ENCODE measurements at regions not wholly inside any gene's neighbourhood (a gene's known extent, or its start where the extent isn't known, plus 50 kb on each side); places are given as distances from the start of the nearest gene placed in this dataset.

GRCh38 chr3:15942936-15943335, 145.2 kb upstream of the ANKRD28 start:
- Mint-ChIP-seq H3K4me1 (peaks cover 2% of the 10 kb centered on the region), H3K27me3 (peaks cover 9% of the 10 kb centered on the region), H3K4me3 (no peak overlapping the region), H3K27ac (no peak overlapping the region), H3K36me3 (ENCODE audit: low read depth) (no peaks in the 10 kb centered on the region), H3K9me3 (peaks cover 24% of the 10 kb centered on the region)
- intact Hi-C loops (cut with micrococcal nuclease), result no loop called here
- DNase-seq, result no peak

- peaks cover 12% of the 10 kb centered on the region for H3K27me3 Mint-ChIP-seq
- H3K27ac Mint-ChIP-seq, result no peak overlapping the region
- DNase-seq, result no peak
- peaks cover 4% of the 10 kb centered on the region for H3K9me3 Mint-ChIP-seq
- H3K4me1 Mint-ChIP-seq, result peaks cover 2% of the 10 kb centered on the region
- no peaks in the 10 kb centered on the region for H3K36me3 Mint-ChIP-seq (ENCODE audit: low read depth)
- intact Hi-C loops (cut with micrococcal nuclease), result no loop called here
- H3K4me3 Mint-ChIP-seq, result no peak overlapping the region
Observed at GRCh38 chr3:15948388-15948787, 150.6 kb upstream of the ANKRD28 start.

GRCh38 chr3:15952543-15953175, 154.9 kb upstream of the ANKRD28 start:
- DNase-seq, result no peak
- no peak overlapping the region for H3K27ac Mint-ChIP-seq
- no peaks in the 10 kb centered on the region for H3K36me3 Mint-ChIP-seq (ENCODE audit: low read depth)
- peaks cover 8% of the 10 kb centered on the region for H3K27me3 Mint-ChIP-seq
- H3K4me1 Mint-ChIP-seq, result no peaks in the 10 kb centered on the region
- intact Hi-C loops (cut with micrococcal nuclease), result no loop called here
- no peak overlapping the region for H3K4me3 Mint-ChIP-seq
- no peaks in the 10 kb centered on the region for H3K9me3 Mint-ChIP-seq

DNA sequence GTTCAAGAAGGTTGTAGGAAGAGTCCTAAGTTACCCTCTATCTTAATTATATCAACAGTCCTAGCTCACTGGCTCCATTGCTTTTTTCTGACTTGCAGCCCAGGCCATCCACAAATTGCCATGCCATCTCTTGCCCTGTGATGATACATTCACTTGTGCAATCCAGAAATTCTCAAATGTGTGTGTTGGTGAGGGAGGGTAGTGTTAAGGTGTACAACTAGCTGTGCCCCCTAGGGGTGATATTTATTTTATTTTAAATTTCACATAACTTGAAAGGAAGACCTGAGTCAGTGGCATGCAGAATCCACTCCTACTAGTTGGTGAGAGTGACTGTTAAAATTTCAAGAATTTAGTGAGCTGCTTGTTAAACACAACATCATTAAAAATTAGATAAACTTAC, 156.1 kb upstream of the ANKRD28 start:
- H3K36me3 Mint-ChIP-seq (ENCODE audit: low read depth), result no peaks in the 10 kb centered on the region
- H3K27ac Mint-ChIP-seq, result no peak overlapping the region
- intact Hi-C loops (cut with micrococcal nuclease), result no loop called here

GRCh38 chr3:15955968-15956367, 158.2 kb upstream of the ANKRD28 start:
- H3K27me3 Mint-ChIP-seq, result no peaks in the 10 kb centered on the region
- intact Hi-C loops (cut with micrococcal nuclease), result no loop called here
- H3K4me1 Mint-ChIP-seq, result no peaks in the 10 kb centered on the region

More for the DNA sequence above, 156.1 kb upstream of the ANKRD28 start:
- Mint-ChIP-seq H3K9me3 (no peaks in the 10 kb centered on the region), H3K27me3 (peaks cover 8% of the 10 kb centered on the region), H3K4me1 (no peaks in the 10 kb centered on the region), H3K4me3 (no peak overlapping the region)
- DNase-seq, result no peak

GRCh38 chr3:15958692-15959433, 161.1 kb upstream of the ANKRD28 start:
- no peaks in the 10 kb centered on the region for H3K9me3 Mint-ChIP-seq
- no peaks in the 10 kb centered on the region for H3K36me3 Mint-ChIP-seq (ENCODE audit: low read depth)
- H3K27ac Mint-ChIP-seq, result no peak overlapping the region
- H3K4me1 Mint-ChIP-seq, result no peaks in the 10 kb centered on the region
- H3K4me3 Mint-ChIP-seq, result no peak overlapping the region
- H3K27me3 Mint-ChIP-seq, result peaks cover 7% of the 10 kb centered on the region
- DNase-seq, result no peak
- intact Hi-C loops (cut with micrococcal nuclease), result no loop called here

More at GRCh38 chr3:15955968-15956367, 158.2 kb upstream of the ANKRD28 start:
- Mint-ChIP-seq H3K36me3 (ENCODE audit: low read depth) (no peaks in the 10 kb centered on the region), H3K27ac (no peak overlapping the region), H3K9me3 (no peaks in the 10 kb centered on the region), H3K4me3 (no peak overlapping the region)
- no peak for DNase-seq

- Mint-ChIP-seq H3K4me1 (no peaks in the 10 kb centered on the region), H3K9me3 (no peaks in the 10 kb centered on the region), H3K27ac (no peak overlapping the region), H3K36me3 (ENCODE audit: low read depth) (no peaks in the 10 kb centered on the region), H3K27me3 (peaks cover 7% of the 10 kb centered on the region), H3K4me3 (no peak overlapping the region)
- no peak for DNase-seq
- intact Hi-C loops (cut with micrococcal nuclease), result no loop called here
Observed at GRCh38 chr3:15959434-15959811, 161.6 kb upstream of the ANKRD28 start.

- Mint-ChIP-seq H3K4me3 (no peak overlapping the region), H3K27me3 (peaks cover 7% of the 10 kb centered on the region), H3K9me3 (no peaks in the 10 kb centered on the region), H3K27ac (no peak overlapping the region), H3K4me1 (no peaks in the 10 kb centered on the region), H3K36me3 (ENCODE audit: low read depth) (no peaks in the 10 kb centered on the region)
- no peak for DNase-seq
- intact Hi-C loops (cut with micrococcal nuclease), result no loop called here
Observed at GRCh38 chr3:15964605-15965442, 167.0 kb upstream of the ANKRD28 start.

DNA sequence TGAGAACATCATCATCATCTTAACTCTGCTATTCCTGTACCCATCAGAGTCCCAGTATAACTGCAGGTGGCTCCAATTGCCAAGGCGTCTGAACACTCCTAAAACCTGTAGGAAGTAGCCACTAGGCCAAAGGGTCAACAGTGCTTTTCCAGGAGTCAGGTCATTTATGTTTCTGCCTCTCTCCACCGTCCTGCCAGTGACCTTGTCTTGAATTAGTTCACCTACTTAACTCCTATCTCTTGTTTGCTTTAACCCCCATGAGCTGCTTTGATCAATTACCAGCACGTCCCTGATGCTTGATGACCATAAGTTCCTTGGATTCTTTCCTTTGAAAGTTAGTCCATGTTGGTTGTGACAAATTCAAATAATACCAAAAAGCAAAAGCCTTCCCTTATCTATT, 169.8 kb upstream of the ANKRD28 start:
- intact Hi-C loops (cut with micrococcal nuclease), result no loop called here
- no peaks in the 10 kb centered on the region for H3K4me1 Mint-ChIP-seq
- H3K4me3 Mint-ChIP-seq, result no peak overlapping the region
- H3K27ac Mint-ChIP-seq, result no peak overlapping the region
- no peaks in the 10 kb centered on the region for H3K9me3 Mint-ChIP-seq
- no peak for DNase-seq
- H3K36me3 Mint-ChIP-seq (ENCODE audit: low read depth), result no peaks in the 10 kb centered on the region
- peaks cover 5% of the 10 kb centered on the region for H3K27me3 Mint-ChIP-seq

DNA sequence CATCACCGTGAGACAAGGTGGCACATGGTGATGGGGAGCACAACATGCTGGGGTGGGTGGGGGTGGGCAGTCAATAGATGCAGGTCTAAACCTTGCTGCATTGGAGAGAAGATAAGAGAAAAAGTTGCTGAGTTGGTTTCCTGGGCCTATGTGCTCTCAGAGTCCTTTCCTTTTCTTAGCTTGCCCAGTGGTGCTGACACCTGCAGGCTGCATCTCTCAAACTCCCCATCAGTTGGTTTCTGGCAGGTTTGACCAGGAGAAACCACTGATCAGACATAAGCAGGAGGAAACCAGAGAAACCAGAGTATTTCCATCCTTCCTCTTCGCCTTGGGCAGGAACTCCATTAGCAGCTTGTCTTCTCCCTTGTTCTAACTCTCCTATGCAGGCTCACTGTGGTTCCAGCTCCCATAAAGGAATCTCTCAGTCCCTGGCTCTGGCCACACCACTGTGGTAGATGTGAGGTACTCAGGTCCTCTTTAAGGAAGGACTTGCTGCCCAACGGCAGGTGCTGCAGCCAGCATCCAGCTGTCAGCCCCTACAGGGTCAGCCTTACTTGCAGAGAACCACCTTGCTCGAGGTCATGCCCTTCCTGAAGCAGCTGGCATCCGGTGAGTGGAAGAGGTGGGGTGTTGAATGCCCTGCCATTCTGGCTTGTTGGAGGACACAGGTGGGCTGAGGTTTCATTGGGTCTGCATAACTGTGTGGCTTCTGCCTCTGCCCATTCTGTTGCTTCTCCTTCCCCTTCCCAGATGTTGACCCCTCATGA, 172.3 kb upstream of the ANKRD28 start:
- no peaks in the 10 kb centered on the region for H3K9me3 Mint-ChIP-seq
- H3K4me1 Mint-ChIP-seq, result no peaks in the 10 kb centered on the region
- no peak overlapping the region for H3K4me3 Mint-ChIP-seq
- no peak for DNase-seq
- H3K27ac Mint-ChIP-seq, result no peak overlapping the region
- no peaks in the 10 kb centered on the region for H3K27me3 Mint-ChIP-seq
- intact Hi-C loops (cut with micrococcal nuclease), result no loop called here
- H3K36me3 Mint-ChIP-seq (ENCODE audit: low read depth), result no peaks in the 10 kb centered on the region

DNA sequence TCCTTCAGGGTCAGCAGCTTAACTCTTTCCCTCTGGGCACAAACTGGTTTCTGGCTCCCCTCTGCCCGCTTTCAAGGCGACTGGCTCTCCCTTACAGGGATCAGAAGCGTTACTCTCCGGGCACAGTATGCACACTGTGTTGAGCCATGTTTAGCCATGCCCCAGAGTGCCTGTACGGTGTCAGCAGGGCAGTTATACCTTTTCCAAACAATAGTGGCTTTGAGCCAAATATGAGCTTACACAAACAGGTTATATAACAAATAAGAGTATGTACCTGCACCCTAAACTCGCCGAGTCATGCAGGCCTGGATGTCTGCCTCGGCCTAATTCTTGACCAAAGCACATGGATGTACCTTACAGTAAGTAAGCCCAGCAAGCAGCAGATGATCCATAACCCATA, 175.6 kb upstream of the ANKRD28 start:
- Mint-ChIP-seq H3K36me3 (ENCODE audit: low read depth) (no peaks in the 10 kb centered on the region), H3K27me3 (no peaks in the 10 kb centered on the region), H3K9me3 (no peaks in the 10 kb centered on the region), H3K4me3 (no peak overlapping the region), H3K27ac (no peak overlapping the region), H3K4me1 (no peaks in the 10 kb centered on the region)
- no peak for DNase-seq
- intact Hi-C loops (cut with micrococcal nuclease), result no loop called here

GRCh38 chr3:15973940-15974339, 176.2 kb upstream of the ANKRD28 start:
- Mint-ChIP-seq H3K27ac (no peak overlapping the region), H3K9me3 (no peaks in the 10 kb centered on the region), H3K4me1 (no peaks in the 10 kb centered on the region), H3K4me3 (no peak overlapping the region), H3K27me3 (no peaks in the 10 kb centered on the region), H3K36me3 (ENCODE audit: low read depth) (no peaks in the 10 kb centered on the region)
- intact Hi-C loops (cut with micrococcal nuclease), result no loop called here
- no peak for DNase-seq

- Mint-ChIP-seq H3K4me1 (no peaks in the 10 kb centered on the region), H3K36me3 (ENCODE audit: low read depth) (no peaks in the 10 kb centered on the region), H3K9me3 (peaks cover 6% of the 10 kb centered on the region), H3K27me3 (no peaks in the 10 kb centered on the region), H3K27ac (no peak overlapping the region), H3K4me3 (no peak overlapping the region)
- DNase-seq, result no peak
- intact Hi-C loops (cut with micrococcal nuclease), result no loop called here
Observed at GRCh38 chr3:15974647-15975046, 176.9 kb upstream of the ANKRD28 start.

Data from activated CD4-positive, alpha-beta T cell treated with anti-CD3 and anti-CD28 coated beads, Interleukin-2, amount 10 ng/mL, durations not matched to agents 24 days and 14 days (primary cell).